Endothelial cell of umbilical vein (primary cell): ENCODE measurements at regions not wholly inside any gene's neighbourhood (a gene's known extent, or its start where the extent isn't known, plus 50 kb on each side); places are given as distances from the start of the nearest gene placed in this dataset.

Experiments used
- BruUV-seq: library from RNA; stranded (reverse); fragments of 400-500 nt; replicated peaks from 2 replicates; lab custom pipeline; 2021; lab: Mats Ljungman, UMichigan
- CTCF ChIA-PET: fragments of 300-600, 350-600 bp; sonication (Branson Sonifier 250); formaldehyde crosslinking; loops from one replicate; lab custom pipeline; 2021; ENCODE audit warnings: antibody characterized with exemption, inconsistent platforms; lab: Charles Lee
- POLR2A ChIA-PET: fragments of 300-600, 350-600 bp; sonication (Branson Sonifier 250); formaldehyde crosslinking; loops from one replicate; lab custom pipeline; 2021; ENCODE audit warnings: antibody characterized with exemption, inconsistent platforms; lab: Charles Lee
- DNase-seq: peaks from one replicate; pipeline ENCODE4 v3.0.0-alpha.2; 2011; ENCODE audit warnings: low read depth, low spot score
- FAIRE-seq: peaks from 2 replicates; lab custom pipeline; 2011; peaks lifted over from hg19 to GRCh38; lab: Jason Lieb, UNC
- H2AFZ ChIP-seq: 2 replicates; pipeline ENCODE4 v1.6.0; 2012; ENCODE audit warnings: low read depth, low read length, control low read depth, inconsistent platforms
- H3K27ac ChIP-seq: 2 replicates; pipeline ENCODE4 v1.5.1; 2011; ENCODE audit warnings: low read depth, mild to moderate bottlenecking, control low read depth, low read length, moderate library complexity; ENCODE audit not compliant: insufficient read depth
- H3K27me3 ChIP-seq, 2 experiments: 2 replicates each; pipeline versions ENCODE4 v1.6.0 to v1.6.1; 2011; ENCODE audit warnings: low read length in 2 of 2, mixed read lengths in 1 of 2; ENCODE audit not compliant: control insufficient read depth in 2 of 2, insufficient read depth in 2 of 2
- H3K36me3 ChIP-seq, 2 experiments: 2 replicates in 1 of 2; 3 replicates in 1 of 2; pipeline ENCODE4 v1.5.1; 2011; ENCODE audit warnings: low read length in 2 of 2, mild to moderate bottlenecking in 1 of 2, moderate library complexity in 1 of 2; ENCODE audit not compliant: control insufficient read depth in 2 of 2, insufficient read depth in 2 of 2; ENCODE audit errors: extremely low read depth in 1 of 2
- H3K4me1 ChIP-seq: 3 replicates; pipeline ENCODE4 v1.5.1; 2011; ENCODE audit warnings: mild to moderate bottlenecking, low read length; ENCODE audit not compliant: control insufficient read depth, insufficient read depth; ENCODE audit errors: extremely low read depth
- H3K4me2 ChIP-seq: 2 replicates; pipeline ENCODE4 v1.6.1; 2011; ENCODE audit warnings: low read length, control low read depth, mixed read lengths; ENCODE audit not compliant: insufficient read depth
- H3K4me3 ChIP-seq, 3 experiments: fragments of 200-600 bp in 1 of 3; sonication (generic), shearing (Covaris generic) in 1 of 3; replicated peaks in 1 of 3; 2 replicates each; pipeline ENCODE4 v1.5.1; 2011 to 2016; ENCODE audit warnings: control low read depth in 3 of 3, low read length in 3 of 3, mild to moderate bottlenecking in 2 of 3, inconsistent platforms in 1 of 3, low read depth in 1 of 3, moderate library complexity in 1 of 3; ENCODE audit not compliant: insufficient read depth in 1 of 3
- H3K79me2 ChIP-seq: 2 replicates; pipeline ENCODE4 v1.6.0; 2012; ENCODE audit warnings: low read length, inconsistent platforms; ENCODE audit not compliant: control insufficient read depth, insufficient read depth
- H3K9ac ChIP-seq: replicated peaks from 2 replicates; pipeline ENCODE3; 2011; ENCODE audit warnings: low read length, control low read depth; ENCODE audit not compliant: insufficient read depth; ENCODE audit errors: extremely low read depth
- H3K9me1 ChIP-seq: replicated peaks from 3 replicates; pipeline ENCODE4 v1.6.0; 2011; ENCODE audit warnings: mild to moderate bottlenecking, low read length; ENCODE audit not compliant: control insufficient read depth, insufficient read depth; ENCODE audit errors: extremely low read depth
- H3K9me3 ChIP-seq: replicated peaks from 2 replicates; pipeline ENCODE4 v1.5.1; 2012; ENCODE audit warnings: low read length, inconsistent platforms; ENCODE audit not compliant: control insufficient read depth, insufficient read depth
- H4K20me1 ChIP-seq: replicated peaks from 2 replicates; pipeline ENCODE3; 2011; ENCODE audit warnings: mild to moderate bottlenecking, low read length; ENCODE audit not compliant: control insufficient read depth, insufficient read depth; ENCODE audit errors: extremely low read depth
- CTCF ChIP-seq, 2 donors: IDR thresholded peaks; 1 replicate in 1 of 2; 2 replicates in 1 of 2; pipeline ENCODE4 v1.5.1; 2011; ENCODE audit warnings: low read length in 2 of 2, mild to moderate bottlenecking in 2 of 2, moderate library complexity in 2 of 2, control low read depth in 1 of 2, inconsistent platforms in 1 of 2, low read depth in 1 of 2; ENCODE audit not compliant: insufficient read depth in 1 of 2; ENCODE audit errors: extremely low read depth in 1 of 2
- EZH2 ChIP-seq: IDR thresholded peaks from 2 replicates; pipeline ENCODE4 v1.6.1; 2012; ENCODE audit warnings: borderline replicate concordance, low read depth, mild to moderate bottlenecking, moderate library complexity, low read length, inconsistent platforms; ENCODE audit not compliant: severe bottlenecking
- FOS ChIP-seq: IDR thresholded peaks from 2 replicates; pipeline ENCODE4 v1.6.1; 2011; ENCODE audit warnings: mild to moderate bottlenecking, low read length, moderate library complexity, borderline replicate concordance; ENCODE audit not compliant: insufficient read depth
- GATA2 ChIP-seq: IDR thresholded peaks from 2 replicates; pipeline ENCODE4 v1.7.0; 2011; ENCODE audit warnings: low read depth, mild to moderate bottlenecking, moderate library complexity, mixed read lengths, low read length; ENCODE audit not compliant: insufficient read length, insufficient read depth
- JUN ChIP-seq: IDR thresholded peaks from 2 replicates; pipeline ENCODE4 v1.6.1; 2011; ENCODE audit warnings: borderline replicate concordance, low read depth; ENCODE audit not compliant: insufficient read length, insufficient read depth
- MYC ChIP-seq: IDR thresholded peaks from one replicate; pipeline ENCODE4 v1.6.1; 2011; ENCODE audit warnings: mild to moderate bottlenecking, low read depth, low read length
- POLR2A ChIP-seq: IDR thresholded peaks from 2 replicates; pipeline ENCODE4 v1.6.1; 2012; ENCODE audit warnings: low read depth, mild to moderate bottlenecking, control low read depth, low read length
- POLR2AphosphoS5 ChIP-seq: IDR thresholded peaks from 2 replicates; pipeline ENCODE4 v1.6.1; 2012; ENCODE audit warnings: low read depth, mild to moderate bottlenecking, control low read depth, low read length, moderate library complexity; ENCODE audit not compliant: insufficient read depth
- dilution Hi-C: fragments of 300-500 bp; cut with MboI; formaldehyde crosslinking; loops from one replicate; pipeline ENCODE4 v1.15.0; 2019; ENCODE audit warnings: low sequenced_read_pairs; ENCODE audit not compliant: extremely low pct_ligation_motif_present
- intact Hi-C: fragments of 100-400 bp; cut with micrococcal nuclease; formaldehyde crosslinking; loops from one replicate; pipeline ENCODE4 v1.10.0; 2022
- TF ChIP-seq, protein P1 (sequence below): IDR thresholded peaks from 2 replicates; pipeline ENCODE4 v1.6.1; 2011; ENCODE audit not compliant: insufficient read depth, insufficient read length

DNA sequence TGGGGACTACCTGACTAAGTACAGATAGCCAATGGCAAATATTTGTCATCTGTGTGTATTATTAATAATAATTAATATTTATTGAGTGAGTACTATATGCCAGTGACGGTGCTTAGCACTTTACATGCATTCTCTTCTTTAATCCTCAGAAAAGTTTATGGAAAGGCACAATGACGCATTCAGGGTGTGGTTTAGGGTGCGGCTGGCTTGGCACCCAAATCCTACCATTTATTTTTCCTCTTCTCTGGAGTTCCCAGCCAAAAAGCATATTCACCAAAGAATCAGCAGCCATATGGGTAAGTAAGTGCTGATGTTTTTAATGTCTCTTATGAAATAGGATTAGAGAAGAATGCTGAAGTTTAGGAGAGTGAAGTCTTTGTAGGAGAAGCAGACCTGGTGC is 140.4 kb upstream of the TP63 start:
- dilution Hi-C loops: no loop called here
- POLR2A ChIA-PET: no interaction called here
- DNase-seq: no peak

DNA sequence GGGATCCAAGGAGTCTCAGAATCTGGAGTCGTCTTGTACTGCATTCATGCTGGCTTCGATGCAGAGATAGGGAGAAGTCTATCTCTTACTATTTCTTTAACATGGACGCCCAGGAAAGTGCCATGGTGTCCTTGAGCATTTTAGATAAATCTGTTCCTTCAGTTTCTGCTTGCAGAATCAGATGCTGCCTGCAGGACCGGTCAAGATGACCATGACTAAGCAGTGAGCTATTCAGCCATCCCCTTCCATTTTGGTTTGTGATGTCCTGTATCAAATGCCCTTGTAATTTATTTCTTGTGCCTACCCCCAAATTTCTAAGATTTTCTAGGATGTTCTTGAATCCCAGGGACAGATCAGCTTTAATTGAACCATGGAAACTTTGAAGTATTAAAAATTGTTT is 139.4 kb upstream of the TP63 start:
- intact Hi-C loops (no loop called here), dilution Hi-C loops (no loop called here)
- H3K27ac ChIP-seq: no peak overlapping the region
- H3K9me1 ChIP-seq: no peaks in the 10 kb centered on the region
- no peak for DNase-seq
- H3K9ac ChIP-seq: no peak overlapping the region
- no peaks in the 10 kb centered on the region for H3K79me2 ChIP-seq
- no peak overlapping the region for H3K4me2 ChIP-seq
- TF ChIP-seq FOS (no peak), CTCF (IDR thresholded peaks at IDR 0.05; ENCODE audit: extremely low read depth in 1 of 2, insufficient read depth in 1 of 2, low read depth in 1 of 2, low read length in 2 of 2) (no peak), POLR2AphosphoS5 (no peak), POLR2A (no peak), EZH2 (no peak), MYC (no peak), JUN (no peak), GATA2 (no peak)
- TF ChIP-seq, protein P1, sequence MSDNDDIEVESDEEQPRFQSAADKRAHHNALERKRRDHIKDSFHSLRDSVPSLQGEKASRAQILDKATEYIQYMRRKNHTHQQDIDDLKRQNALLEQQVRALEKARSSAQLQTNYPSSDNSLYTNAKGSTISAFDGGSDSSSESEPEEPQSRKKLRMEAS: no peak
- H3K4me1 ChIP-seq: no peaks in the 10 kb centered on the region
- H2AFZ ChIP-seq: no peak overlapping the region
- peaks cover 3% of the 10 kb centered on the region for H3K9me3 ChIP-seq
- no peaks in the 10 kb centered on the region for H4K20me1 ChIP-seq
- H3K27me3 ChIP-seq: no peaks in the 10 kb centered on the region
- ChIA-PET CTCF (no interaction called here), POLR2A (no interaction called here)
- H3K36me3 ChIP-seq: no peaks in the 10 kb centered on the region
- BruUV-seq: no TSS peak
- no peak overlapping the region for H3K4me3 ChIP-seq
- FAIRE-seq: no peak

More for the DNA sequence above, 140.4 kb upstream of the TP63 start:
- Histone ChIP-seq H3K79me2 (no peaks in the 10 kb centered on the region), H3K36me3 (no peaks in the 10 kb centered on the region), H3K9ac (no peak overlapping the region), H2AFZ (no peak overlapping the region), H3K4me2 (no peak overlapping the region), H3K27me3 (no peaks in the 10 kb centered on the region), H3K27ac (no peak overlapping the region), H3K4me1 (no peaks in the 10 kb centered on the region), H3K9me1 (no peaks in the 10 kb centered on the region), H4K20me1 (no peaks in the 10 kb centered on the region), H3K4me3 (no peak overlapping the region), H3K9me3 (no peaks in the 10 kb centered on the region)
- CTCF ChIA-PET: no interaction called here
- no peak for FAIRE-seq
- intact Hi-C loops: no loop called here
- no TSS peak for BruUV-seq
- no peak for TF ChIP-seq POLR2A
- TF ChIP-seq, protein P1: no peak
- TF ChIP-seq MYC: no peak
- no peak for TF ChIP-seq FOS
